ENCODE measurements at regions not wholly inside any gene's neighbourhood (a gene's known extent, or its start where the extent isn't known, plus 50 kb on each side); places are given as distances from the start of the nearest gene placed in this dataset.

GRCh38 chr14:104510794-104511611 lies 68.6 kb upstream of the C14orf180 start:
- intact Hi-C loops (cut with DNase I), result no loop called here
- peaks cover 10% of the 10 kb centered on the region for H3K27me3 ChIP-seq (replicated peaks; ENCODE audit: insufficient read depth)
- 39% methylated on average over 27 of the region's 32 CpGs for WGBS
- TF ChIP-seq POLR2A (IDR thresholded peaks at IDR 0.05), result no peak
- no peak for TF ChIP-seq CTCF (IDR thresholded peaks at IDR 0.05)
- TF ChIP-seq POLR2AphosphoS5 (IDR thresholded peaks at IDR 0.05), result peak; percentile 75
- H3K36me3 ChIP-seq, result no peaks in the 10 kb centered on the region
- no peaks in the 10 kb centered on the region for H3K4me1 ChIP-seq (replicated peaks)
- H3K4me3 ChIP-seq, result no peak overlapping the region
- DNase-seq (ENCODE audit: low spot score), result peak; percentile 89
- H3K9me3 ChIP-seq, result no peaks in the 10 kb centered on the region
- H3K27ac ChIP-seq, result peak overlapping the region; percentile 10 to 22

GRCh38 chr14:104512061-104512460 lies 67.5 kb upstream of the C14orf180 start:
- no peaks in the 10 kb centered on the region for H3K4me1 ChIP-seq (replicated peaks)
- DNase-seq (ENCODE audit: low spot score), result no peak
- no peak overlapping the region for H3K27ac ChIP-seq
- peaks cover 7% of the 10 kb centered on the region for H3K27me3 ChIP-seq (replicated peaks; ENCODE audit: insufficient read depth)
- H3K9me3 ChIP-seq, result no peaks in the 10 kb centered on the region
- WGBS, result 91% methylated on average over 10 of the region's 10 CpGs
- no peak overlapping the region for H3K4me3 ChIP-seq
- intact Hi-C loops (cut with DNase I), result no loop called here
- no peaks in the 10 kb centered on the region for H3K36me3 ChIP-seq
- TF ChIP-seq CTCF (IDR thresholded peaks at IDR 0.05) (no peak), POLR2A (IDR thresholded peaks at IDR 0.05) (no peak), POLR2AphosphoS5 (IDR thresholded peaks at IDR 0.05) (no peak)

- Histone ChIP-seq H3K9me3 (no peaks in the 10 kb centered on the region), H3K27me3 (replicated peaks; ENCODE audit: insufficient read depth) (peaks cover 7% of the 10 kb centered on the region), H3K27ac (no peak overlapping the region), H3K4me1 (replicated peaks) (no peaks in the 10 kb centered on the region), H3K4me3 (no peak overlapping the region), H3K36me3 (no peaks in the 10 kb centered on the region)
- WGBS, result 37% methylated on average over 35 of the region's 35 CpGs
- intact Hi-C loops (cut with DNase I), result no loop called here
- DNase-seq (ENCODE audit: low spot score), result peak; percentile 16
- TF ChIP-seq POLR2AphosphoS5 (IDR thresholded peaks at IDR 0.05), result peak; percentile 27
- TF ChIP-seq CTCF (IDR thresholded peaks at IDR 0.05), result no peak
These were observed 66.6 kb upstream of the C14orf180 start for GRCh38 chr14:104512771-104513640.

GRCh38 chr14:104513641-104514046 lies 65.9 kb upstream of the C14orf180 start:
- peaks cover 7% of the 10 kb centered on the region for H3K27me3 ChIP-seq (replicated peaks; ENCODE audit: insufficient read depth)
- no peak overlapping the region for H3K27ac ChIP-seq
- H3K4me1 ChIP-seq (replicated peaks), result no peaks in the 10 kb centered on the region
- intact Hi-C loops (cut with DNase I), result no loop called here
- H3K4me3 ChIP-seq, result no peak overlapping the region
- TF ChIP-seq POLR2A (IDR thresholded peaks at IDR 0.05) (no peak), CTCF (IDR thresholded peaks at IDR 0.05) (no peak), POLR2AphosphoS5 (IDR thresholded peaks at IDR 0.05) (no peak)
- no peaks in the 10 kb centered on the region for H3K36me3 ChIP-seq
- WGBS, result 89% methylated on average over 6 of the region's 6 CpGs
- no peak for DNase-seq (ENCODE audit: low spot score)
- H3K9me3 ChIP-seq, result no peaks in the 10 kb centered on the region
